GM10266 (cell line): ENCODE measurements at regions not wholly inside any gene's neighbourhood (a gene's known extent, or its start where the extent isn't known, plus 50 kb on each side); places are given as distances from the start of the nearest gene placed in this dataset.

Experiments used
- DNase-seq: peaks from one replicate; pipeline ENCODE4 v3.0.0; 2012; ENCODE audit errors: extremely low spot score
- TF ChIP-seq, protein P1 (sequence below): IDR thresholded peaks from 2 replicates; pipeline ENCODE4 v1.5.1; 2012; ENCODE audit warnings: mild to moderate bottlenecking, low read depth; ENCODE audit not compliant: control insufficient read depth, insufficient read depth; ENCODE audit errors: missing control alignments

DNA sequence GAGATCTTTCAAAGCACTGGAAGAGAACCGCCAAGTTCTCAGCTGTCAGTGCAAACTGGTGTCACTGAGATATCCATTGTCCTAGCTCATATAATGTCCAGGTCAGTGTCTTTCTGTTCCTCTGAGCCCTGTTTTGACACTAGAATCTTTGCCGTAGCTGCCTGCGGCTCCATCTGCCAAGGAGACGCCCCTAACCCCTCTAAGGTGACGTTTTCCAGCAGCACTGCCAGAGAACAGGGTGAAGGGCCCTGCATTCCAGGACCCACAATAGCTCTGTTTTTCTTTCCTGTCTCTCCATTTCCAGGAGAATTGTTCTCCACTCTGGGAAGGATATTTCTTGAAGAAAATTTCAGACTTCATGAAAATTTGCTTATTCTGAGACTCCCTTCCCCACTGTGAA is 181.7 kb upstream of the SLC39A10 start:
- TF ChIP-seq, protein P1, sequence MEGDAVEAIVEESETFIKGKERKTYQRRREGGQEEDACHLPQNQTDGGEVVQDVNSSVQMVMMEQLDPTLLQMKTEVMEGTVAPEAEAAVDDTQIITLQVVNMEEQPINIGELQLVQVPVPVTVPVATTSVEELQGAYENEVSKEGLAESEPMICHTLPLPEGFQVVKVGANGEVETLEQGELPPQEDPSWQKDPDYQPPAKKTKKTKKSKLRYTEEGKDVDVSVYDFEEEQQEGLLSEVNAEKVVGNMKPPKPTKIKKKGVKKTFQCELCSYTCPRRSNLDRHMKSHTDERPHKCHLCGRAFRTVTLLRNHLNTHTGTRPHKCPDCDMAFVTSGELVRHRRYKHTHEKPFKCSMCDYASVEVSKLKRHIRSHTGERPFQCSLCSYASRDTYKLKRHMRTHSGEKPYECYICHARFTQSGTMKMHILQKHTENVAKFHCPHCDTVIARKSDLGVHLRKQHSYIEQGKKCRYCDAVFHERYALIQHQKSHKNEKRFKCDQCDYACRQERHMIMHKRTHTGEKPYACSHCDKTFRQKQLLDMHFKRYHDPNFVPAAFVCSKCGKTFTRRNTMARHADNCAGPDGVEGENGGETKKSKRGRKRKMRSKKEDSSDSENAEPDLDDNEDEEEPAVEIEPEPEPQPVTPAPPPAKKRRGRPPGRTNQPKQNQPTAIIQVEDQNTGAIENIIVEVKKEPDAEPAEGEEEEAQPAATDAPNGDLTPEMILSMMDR = no peak
- no peak for DNase-seq

DNA sequence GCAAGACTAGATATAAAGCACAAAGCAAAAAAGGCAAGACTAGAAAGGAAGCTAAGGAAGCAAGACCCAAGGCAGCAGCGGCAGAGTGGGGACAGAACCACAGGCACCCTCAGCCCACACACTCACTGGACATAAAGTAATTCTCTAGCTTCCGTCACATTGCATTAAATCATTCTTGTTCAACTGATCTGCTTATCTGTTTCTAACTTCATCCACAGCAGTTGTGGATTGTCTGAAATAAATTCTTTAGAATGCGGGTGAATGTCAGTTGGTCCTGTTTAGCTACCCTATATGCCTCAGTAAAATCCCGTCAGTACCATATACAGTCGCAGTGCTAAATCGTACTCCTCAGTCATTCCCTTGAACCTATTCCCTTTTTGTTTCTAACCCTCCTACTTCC is 183.2 kb upstream of the SLC39A10 start:
- no peak for DNase-seq
- TF ChIP-seq, protein P1 = no peak

DNA sequence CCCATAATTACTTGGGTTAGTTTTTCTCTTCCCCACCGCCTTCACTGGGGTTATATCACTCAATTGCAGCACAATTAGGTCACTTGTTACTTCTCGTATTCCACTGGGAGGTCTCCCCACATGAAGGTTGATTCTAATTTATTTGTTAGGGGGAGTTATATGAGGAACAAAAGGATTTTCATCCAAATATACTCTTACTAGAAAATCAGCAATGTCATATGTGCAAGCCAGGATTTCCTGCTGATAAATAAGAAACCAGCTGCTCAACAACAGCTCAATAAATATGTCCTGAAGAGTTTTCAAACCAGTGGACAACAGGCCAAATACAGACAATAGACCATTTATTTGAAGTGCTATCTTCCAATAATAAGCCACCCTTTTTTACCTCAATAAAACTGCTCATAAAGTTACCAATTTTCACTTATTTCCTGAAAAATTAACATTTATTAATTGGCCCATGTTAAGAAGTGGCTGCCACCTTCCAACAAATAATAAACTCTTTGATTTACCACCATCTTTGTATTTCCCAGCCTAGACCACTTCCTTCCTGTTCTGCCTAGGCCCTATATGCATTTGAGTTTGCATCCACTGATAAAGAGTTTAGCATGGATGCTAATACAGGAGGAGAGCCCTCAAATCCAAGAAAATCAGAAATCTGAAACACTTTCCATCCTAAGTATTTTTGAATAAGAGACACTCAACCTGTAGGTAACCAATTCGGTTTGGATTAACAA is 184.4 kb upstream of the SLC39A10 start:
- no peak for DNase-seq
- TF ChIP-seq, protein P1 = no peak

DNA sequence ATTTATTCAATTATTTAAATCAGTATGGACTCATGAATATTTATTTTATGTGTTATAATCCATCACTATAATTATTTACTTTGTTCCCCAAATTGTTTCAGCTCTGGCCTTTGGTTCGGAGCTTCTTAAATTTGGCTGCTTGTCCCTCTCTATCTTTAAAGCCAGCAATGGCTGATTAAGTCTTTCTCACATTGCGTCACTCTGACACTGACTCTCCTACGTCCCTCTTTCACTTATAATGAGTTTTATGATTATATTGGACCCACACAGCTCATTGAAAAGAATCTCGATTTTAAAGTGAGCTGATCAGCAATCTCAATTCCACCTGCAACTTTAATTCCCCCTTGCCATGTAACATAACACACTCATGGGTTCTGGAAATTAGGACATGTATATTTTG is 185.2 kb upstream of the SLC39A10 start:
- TF ChIP-seq, protein P1 = no peak
- DNase-seq = no peak

DNA sequence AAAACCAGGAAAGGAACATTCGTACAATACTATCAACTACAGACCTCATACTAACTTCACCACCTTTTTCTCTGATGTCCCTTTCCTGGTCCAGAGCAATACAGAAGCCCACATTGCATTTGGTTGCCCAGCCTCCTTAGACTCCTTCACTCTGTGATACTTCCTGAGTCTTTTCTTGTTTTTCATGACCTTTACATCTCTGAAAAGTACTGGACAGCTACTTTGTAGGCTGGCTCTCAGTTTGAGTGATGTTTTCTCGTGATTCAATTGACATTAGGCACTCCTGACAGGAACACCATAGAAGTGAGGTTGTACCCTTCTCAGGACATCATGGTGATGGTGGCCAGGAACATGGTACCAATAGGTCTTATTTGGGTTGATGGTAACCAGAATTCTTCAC is 185.9 kb upstream of the SLC39A10 start:
- DNase-seq = no peak
- TF ChIP-seq, protein P1 = no peak

DNA sequence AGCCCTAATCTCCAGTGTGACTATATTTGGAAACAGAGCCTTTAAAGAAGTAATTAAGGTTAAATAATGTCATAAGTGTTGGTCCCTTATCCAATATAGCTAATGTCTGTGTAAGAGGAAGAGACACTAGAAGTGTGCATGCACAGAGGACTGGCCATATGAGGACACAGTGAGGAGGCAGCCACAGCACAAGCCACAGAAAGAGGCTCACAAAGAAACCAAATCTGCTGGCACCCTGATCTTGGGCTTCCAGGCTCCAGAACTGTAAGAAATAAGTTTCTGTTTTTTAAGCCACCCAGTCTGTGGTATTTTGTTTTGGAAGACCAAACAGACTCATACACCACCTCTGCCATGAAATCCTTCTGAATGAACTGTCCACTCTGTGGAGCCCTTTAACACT is 186.4 kb upstream of the SLC39A10 start:
- TF ChIP-seq, protein P1 = no peak
- no peak for DNase-seq

DNA sequence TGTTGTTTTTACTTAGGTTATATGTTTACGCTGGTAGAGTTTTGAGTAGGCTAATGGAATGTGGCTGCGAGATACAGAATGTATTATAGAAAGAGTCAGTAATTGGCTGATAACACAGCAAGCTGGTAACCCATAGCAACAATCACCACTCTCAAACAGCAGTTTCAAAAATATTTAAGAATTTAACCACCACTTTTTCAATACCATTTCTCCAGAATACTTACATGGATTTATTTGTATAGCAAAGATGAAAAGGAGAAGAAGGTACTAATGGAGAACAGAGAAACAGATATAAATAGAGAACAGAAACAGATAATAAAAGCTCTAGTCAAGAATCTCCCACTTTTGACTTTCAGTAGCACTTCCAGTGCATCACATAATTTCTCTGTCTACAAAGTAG is 188.3 kb upstream of the SLC39A10 start:
- peak; percentile 5 for DNase-seq

More for the DNA sequence above, 188.3 kb upstream of the SLC39A10 start:
- TF ChIP-seq, protein P1 = no peak
